ENCODE measurements at regions not wholly inside any gene's neighbourhood (a gene's known extent, or its start where the extent isn't known, plus 50 kb on each side); places are given as distances from the start of the nearest gene placed in this dataset.

GRCh38 chr12:82149045-82149444, 209.1 kb downstream of the CCDC59 start:
- no peak for DNase-seq

- DNase-seq, result no peak
Measured at GRCh38 chr12:82146740-82147139, 211.4 kb downstream of the CCDC59 start.

GRCh38 chr12:82144505-82144904, 213.7 kb downstream of the CCDC59 start:
- DNase-seq, result no peak

GRCh38 chr12:82132390-82132789, 225.8 kb downstream of the CCDC59 start:
- no peak for DNase-seq

- DNase-seq, result no peak
Measured at GRCh38 chr12:82130762-82131161, 227.4 kb downstream of the CCDC59 start.

- no peak for DNase-seq
Measured at GRCh38 chr12:82124711-82125380, 233.3 kb downstream of the CCDC59 start.

- no peak for DNase-seq
Measured at GRCh38 chr12:82121545-82121944, 236.6 kb downstream of the CCDC59 start.

GRCh38 chr12:82120901-82121300, 237.3 kb downstream of the CCDC59 start:
- DNase-seq, result no peak

- no peak for DNase-seq
Measured at GRCh38 chr12:82109243-82109642, 248.9 kb downstream of the CCDC59 start.

GRCh38 chr12:82108615-82109014, 249.6 kb downstream of the CCDC59 start:
- DNase-seq, result no peak

- no peak for DNase-seq
Measured at GRCh38 chr12:82099216-82099615, 259.0 kb downstream of the CCDC59 start.

- no peak for DNase-seq
Measured at GRCh38 chr12:82097877-82098276, 260.3 kb downstream of the CCDC59 start.

GRCh38 chr12:82097438-82097837, 260.7 kb downstream of the CCDC59 start:
- DNase-seq, result no peak

- DNase-seq, result no peak
Measured at GRCh38 chr12:82090165-82090564, 268.0 kb downstream of the CCDC59 start.

- DNase-seq, result no peak
Measured at GRCh38 chr12:82089369-82090121, 268.6 kb downstream of the CCDC59 start.

GRCh38 chr12:82082501-82082900, 275.7 kb downstream of the CCDC59 start:
- no peak for DNase-seq

GRCh38 chr12:82069931-82070514, 288.2 kb downstream of the CCDC59 start:
- no peak for DNase-seq

- no peak for DNase-seq
Measured at GRCh38 chr12:82058197-82058596, 299.0 kb upstream of the PPFIA2 start.

- DNase-seq, result no peak
Measured at GRCh38 chr12:82057770-82058169, 298.6 kb upstream of the PPFIA2 start.

GRCh38 chr12:82055391-82055790, 296.2 kb upstream of the PPFIA2 start:
- no peak for DNase-seq

GRCh38 chr12:82054566-82054965, 295.4 kb upstream of the PPFIA2 start:
- DNase-seq, result no peak

- no peak for DNase-seq
Measured at GRCh38 chr12:82047446-82047845, 288.3 kb upstream of the PPFIA2 start.

- no peak for DNase-seq
Measured at GRCh38 chr12:82040987-82041743, 282.0 kb upstream of the PPFIA2 start.

Data from stimulated activated CD4-positive, alpha-beta T cell treated with anti-CD3 and anti-CD28 coated beads, Interleukin-4, amount 100 ng/mL, for 1 hour (primary cell).